ENCODE measurements at regions not wholly inside any gene's neighbourhood (a gene's known extent, or its start where the extent isn't known, plus 50 kb on each side); places are given as distances from the start of the nearest gene placed in this dataset.

GRCh38 chr12:86729739-86730138 lies 473.5 kb upstream of the MGAT4C start:
- H3K4me1 ChIP-seq, result no peaks in the 10 kb centered on the region
- intact Hi-C loops (cut with DNase I; ENCODE audit: low total_unique reads), result no loop called here
- 72 to 87% (median 86%) methylated on average over 1 of the region's 1 CpG for WGBS, 5 donors
- no peaks in the 10 kb centered on the region for H3K9me3 ChIP-seq
- DNase-seq, result no peak
- H3K27me3 ChIP-seq (replicated peaks in 1 of 7), result no peaks in the 10 kb centered on the region
- H3K36me3 ChIP-seq, result no peaks in the 10 kb centered on the region
- TF ChIP-seq POLR2AphosphoS5 (IDR thresholded peaks at IDR 0.05) (no peak), POLR2A (IDR thresholded peaks at IDR 0.05) (no peak), CTCF (IDR thresholded peaks at IDR 0.05 in 8 of 11, conservative IDR thresholded peaks at IDR 0.05 in 3 of 11) (no peak)
- H3K4me3 ChIP-seq, result no peak overlapping the region
- no peak overlapping the region for H3K27ac ChIP-seq

- Histone ChIP-seq H3K4me1 (no peaks in the 10 kb centered on the region), H3K9me3 (no peaks in the 10 kb centered on the region), H3K27ac (no peak overlapping the region), H3K36me3 (no peaks in the 10 kb centered on the region), H3K27me3 (replicated peaks in 1 of 7) (no peaks in the 10 kb centered on the region), H3K4me3 (no peak overlapping the region)
- intact Hi-C loops (cut with DNase I; ENCODE audit: low total_unique reads), result no loop called here
- DNase-seq, result no peak
- 46 to 64% (median 58%) methylated on average over 1 of the region's 1 CpG for WGBS, 5 donors
- TF ChIP-seq POLR2A (IDR thresholded peaks at IDR 0.05) (no peak), CTCF (IDR thresholded peaks at IDR 0.05 in 8 of 11, conservative IDR thresholded peaks at IDR 0.05 in 3 of 11) (no peak), POLR2AphosphoS5 (IDR thresholded peaks at IDR 0.05) (no peak)
Observed at GRCh38 chr12:86727160-86727559, 471.0 kb upstream of the MGAT4C start.

GRCh38 chr12:86724716-86725115 lies 468.5 kb upstream of the MGAT4C start:
- WGBS, 5 donors, result 65 to 87% (median 83%) methylated on average over 1 of the region's 1 CpG
- Histone ChIP-seq H3K9me3 (no peaks in the 10 kb centered on the region), H3K4me1 (no peaks in the 10 kb centered on the region), H3K27ac (no peak overlapping the region), H3K36me3 (no peaks in the 10 kb centered on the region), H3K27me3 (replicated peaks in 1 of 7) (no peaks in the 10 kb centered on the region), H3K4me3 (no peak overlapping the region)
- TF ChIP-seq CTCF (IDR thresholded peaks at IDR 0.05 in 8 of 11, conservative IDR thresholded peaks at IDR 0.05 in 3 of 11), result no peak
- no peak for TF ChIP-seq POLR2AphosphoS5 (IDR thresholded peaks at IDR 0.05)
- no peak for TF ChIP-seq POLR2A (IDR thresholded peaks at IDR 0.05)
- intact Hi-C loops (cut with DNase I; ENCODE audit: low total_unique reads), result no loop called here
- no peak for DNase-seq

GRCh38 chr12:86723326-86723725 lies 467.1 kb upstream of the MGAT4C start:
- Histone ChIP-seq H3K9me3 (no peaks in the 10 kb centered on the region), H3K4me1 (no peaks in the 10 kb centered on the region), H3K27ac (no peak overlapping the region), H3K27me3 (replicated peaks in 1 of 7) (no peaks in the 10 kb centered on the region), H3K4me3 (no peak overlapping the region), H3K36me3 (no peaks in the 10 kb centered on the region)
- no peak for DNase-seq
- TF ChIP-seq POLR2AphosphoS5 (IDR thresholded peaks at IDR 0.05), result no peak
- no peak for TF ChIP-seq POLR2A (IDR thresholded peaks at IDR 0.05)
- no peak for TF ChIP-seq CTCF (IDR thresholded peaks at IDR 0.05 in 8 of 11, conservative IDR thresholded peaks at IDR 0.05 in 3 of 11)
- intact Hi-C loops (cut with DNase I; ENCODE audit: low total_unique reads), result no loop called here
- WGBS, 5 donors, result 69 to 84% (median 78%) methylated on average over 2 of the region's 2 CpGs
